ENCODE measurements at regions not wholly inside any gene's neighbourhood (a gene's known extent, or its start where the extent isn't known, plus 50 kb on each side); places are given as distances from the start of the nearest gene placed in this dataset.

DNA sequence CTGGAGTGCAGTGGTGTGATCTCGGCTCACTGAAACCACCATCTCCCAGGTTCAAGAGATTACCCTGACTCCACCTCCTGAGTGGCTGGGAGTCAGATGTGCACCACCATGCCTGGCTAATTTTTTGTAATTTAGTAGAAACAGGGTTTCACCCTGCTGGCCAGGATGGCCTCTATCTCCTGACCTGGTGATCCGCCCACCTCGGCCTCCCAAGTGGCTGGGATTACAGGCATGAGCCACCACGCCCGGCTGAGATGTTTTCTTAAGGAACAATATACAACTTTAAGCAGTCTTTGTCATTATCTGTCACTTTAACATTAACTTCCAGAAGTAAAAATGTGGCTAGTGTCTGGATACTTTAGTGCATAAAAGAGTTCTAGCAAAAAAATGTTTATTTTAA is 272.6 kb upstream of the FAT3 start:
- no peak for DNase-seq
- Histone ChIP-seq H3K4me2 (no peak overlapping the region), H3K9me3 (no peaks in the 10 kb centered on the region), H3K9me2 (no peaks in the 10 kb centered on the region), H3K79me2 (ENCODE audit: insufficient read depth) (no peaks in the 10 kb centered on the region), H3F3A (replicated peaks; ENCODE audit: insufficient read depth) (no peaks in the 10 kb centered on the region), H3K27ac (ENCODE audit: low read depth in 2 of 2, low read length in 1 of 2) (no peak overlapping the region), H3K4me3 (ENCODE audit: low read depth in 2 of 2, low read length in 1 of 2) (no peak overlapping the region), H3K9ac (no peak overlapping the region), H4K20me1 (ENCODE audit: insufficient read depth) (no peaks in the 10 kb centered on the region), H3K27me3 (ENCODE audit: insufficient read depth) (no peaks in the 10 kb centered on the region), H2AFZ (ENCODE audit: low read depth) (no peak overlapping the region), H3K4me1 (ENCODE audit: control insufficient read depth in 1 of 2, insufficient read depth in 2 of 2, low read depth in 1 of 2, low read length in 1 of 2) (peaks cover 10% of the 10 kb centered on the region in 2 experiments; a peak in 3 of 4 replicates), H3K36me3 (replicated peaks in 1 of 2; ENCODE audit: control insufficient read depth in 1 of 2, insufficient read depth in 2 of 2, low read length in 1 of 2) (no peaks in the 10 kb centered on the region)
- 87% methylated on average over 5 of the region's 5 CpGs for WGBS (ENCODE audit: low lambda C conversion rate)
- POLR2A ChIA-PET: no interaction called here
- TF ChIP-seq ELF1 (IDR thresholded peaks at IDR 0.05) (no peak), JUND (IDR thresholded peaks at IDR 0.05) (no peak), NFIC (IDR thresholded peaks at IDR 0.05; ENCODE audit: borderline replicate concordance) (no peak), NRF1 (IDR thresholded peaks at IDR 0.05; ENCODE audit: low read depth, low read length) (no peak)
- TF ChIP-seq, protein P1, sequence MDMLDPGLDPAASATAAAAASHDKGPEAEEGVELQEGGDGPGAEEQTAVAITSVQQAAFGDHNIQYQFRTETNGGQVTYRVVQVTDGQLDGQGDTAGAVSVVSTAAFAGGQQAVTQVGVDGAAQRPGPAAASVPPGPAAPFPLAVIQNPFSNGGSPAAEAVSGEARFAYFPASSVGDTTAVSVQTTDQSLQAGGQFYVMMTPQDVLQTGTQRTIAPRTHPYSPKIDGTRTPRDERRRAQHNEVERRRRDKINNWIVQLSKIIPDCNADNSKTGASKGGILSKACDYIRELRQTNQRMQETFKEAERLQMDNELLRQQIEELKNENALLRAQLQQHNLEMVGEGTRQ (IDR thresholded peaks at IDR 0.05; ENCODE audit: borderline replicate concordance, low read depth, low read length): no peak
- CTCF ChIA-PET: no interaction called here

DNA sequence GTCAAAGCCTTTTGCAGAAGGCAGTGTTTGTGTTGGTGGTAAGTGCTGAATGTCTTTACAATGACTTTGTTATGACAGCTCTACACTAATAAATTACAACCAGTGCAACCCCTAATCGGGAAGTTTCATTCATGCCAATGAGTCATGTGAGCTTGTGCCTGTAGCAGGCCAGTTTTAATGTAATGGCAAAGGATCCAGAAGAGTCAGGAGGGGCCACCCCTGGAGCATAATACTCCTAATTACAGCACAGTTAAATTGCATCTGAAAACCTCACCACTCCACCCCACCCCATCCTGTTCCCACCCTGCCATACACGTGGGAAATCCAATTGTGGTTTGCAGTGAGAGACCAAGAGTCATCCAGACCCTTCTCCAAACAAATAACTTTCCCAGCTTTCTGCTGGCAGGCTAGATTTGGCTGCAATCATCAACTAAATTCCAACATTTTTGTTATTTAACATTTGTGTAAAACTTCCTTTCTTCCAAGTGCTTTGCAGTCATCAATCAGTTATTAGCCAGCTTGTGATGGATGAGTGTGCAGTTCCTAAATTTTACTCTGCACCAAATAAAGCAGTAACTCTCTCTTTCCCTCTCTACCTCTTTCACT is 277.3 kb upstream of the FAT3 start:
- 5% methylated on average over 2 of the region's 2 CpGs for WGBS (ENCODE audit: low lambda C conversion rate)
- POLR2A ChIA-PET: interaction anchor here (1.4 kb wide), 1 partner anchor 15 kb away, joined by 3 read pairs; no protein-coding TSS in a partner anchor
- Histone ChIP-seq H3K4me2 (peak overlapping the region; percentile 23; the same call in 1 of the 2 replicates), H3K27me3 (ENCODE audit: insufficient read depth) (no peaks in the 10 kb centered on the region), H3K79me2 (ENCODE audit: insufficient read depth) (no peaks in the 10 kb centered on the region), H3K9ac (no peak overlapping the region; the same call in 1 of the 2 replicates), H3K9me2 (no peaks in the 10 kb centered on the region), H3K4me1 (ENCODE audit: control insufficient read depth in 1 of 2, insufficient read depth in 2 of 2, low read depth in 1 of 2, low read length in 1 of 2) (peaks cover 20% of the 10 kb centered on the region in 2 experiments; a peak in 3 of 4 replicates), H3K9me3 (no peaks in the 10 kb centered on the region), H3K4me3 (ENCODE audit: low read depth in 2 of 2, low read length in 1 of 2) (no peak overlapping the region), H2AFZ (ENCODE audit: low read depth) (peak overlapping the region; percentile 35; the same call in 1 of the 2 replicates), H3F3A (replicated peaks; ENCODE audit: insufficient read depth) (no peaks in the 10 kb centered on the region), H3K27ac (ENCODE audit: low read depth in 2 of 2, low read length in 1 of 2) (peak overlapping the region in 1 of 2 experiments; percentile 61; a peak in 2 of 4 replicates), H3K36me3 (replicated peaks in 1 of 2; ENCODE audit: control insufficient read depth in 1 of 2, insufficient read depth in 2 of 2, low read length in 1 of 2) (no peaks in the 10 kb centered on the region), H4K20me1 (ENCODE audit: insufficient read depth) (no peaks in the 10 kb centered on the region)
- CTCF ChIA-PET: interaction anchor here (1.4 to 1.8 kb wide), 2 partner anchors 20 to 21 kb away, joined by 3 to 4 read pairs; no protein-coding TSS in a partner anchor
- DNase-seq: no peak
- TF ChIP-seq, protein P2, sequence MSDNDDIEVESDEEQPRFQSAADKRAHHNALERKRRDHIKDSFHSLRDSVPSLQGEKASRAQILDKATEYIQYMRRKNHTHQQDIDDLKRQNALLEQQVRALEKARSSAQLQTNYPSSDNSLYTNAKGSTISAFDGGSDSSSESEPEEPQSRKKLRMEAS (IDR thresholded peaks at IDR 0.05; ENCODE audit: low read depth): no peak
- TF ChIP-seq NFIC (IDR thresholded peaks at IDR 0.05; ENCODE audit: borderline replicate concordance) (peak; percentile 18; the same call in 1 of the 2 replicates), GATA2 (CRISPR knock-in tag; IDR thresholded peaks at IDR 0.05) (no peak), ELF1 (IDR thresholded peaks at IDR 0.05) (no peak), EP300 (IDR thresholded peaks at IDR 0.05; ENCODE audit: borderline replicate concordance in 1 of 2, low read depth in 1 of 2, low read length in 1 of 2) (peak in 1 of 2 experiments; percentile 38; a peak in 1 of 4 replicates), EZH2phosphoT487 (IDR thresholded peaks at IDR 0.05; ENCODE audit: borderline replicate concordance, low read depth) (no peak), SIN3A (IDR thresholded peaks at IDR 0.05; ENCODE audit: borderline replicate concordance, low read depth, low read length) (no peak), JUND (IDR thresholded peaks at IDR 0.05) (0 out of 2 replicates have a peak, but pooled peaks have one; percentile 21), TCF12 (IDR thresholded peaks at IDR 0.05) (peak; percentile 30; the same call in 1 of the 2 replicates), FOSL2 (IDR thresholded peaks at IDR 0.05; ENCODE audit: borderline replicate concordance, low read depth) (0 out of 2 replicates have a peak, but pooled peaks have one; percentile 49), MEF2A (IDR thresholded peaks at IDR 0.05; ENCODE audit: borderline replicate concordance, low read depth) (no peak), YY1 (IDR thresholded peaks at IDR 0.05; ENCODE audit: low read depth) (no peak), RAD21 (IDR thresholded peaks at IDR 0.05; ENCODE audit: low read length) (no peak), TEAD4 (IDR thresholded peaks at IDR 0.05; ENCODE audit: borderline replicate concordance, insufficient read depth) (no peak), RFX5 (IDR thresholded peaks at IDR 0.05; ENCODE audit: low read length) (no peak), TAF1 (IDR thresholded peaks at IDR 0.05; ENCODE audit: borderline replicate concordance, low read depth, low read length) (no peak)
- TF ChIP-seq, protein P3, sequence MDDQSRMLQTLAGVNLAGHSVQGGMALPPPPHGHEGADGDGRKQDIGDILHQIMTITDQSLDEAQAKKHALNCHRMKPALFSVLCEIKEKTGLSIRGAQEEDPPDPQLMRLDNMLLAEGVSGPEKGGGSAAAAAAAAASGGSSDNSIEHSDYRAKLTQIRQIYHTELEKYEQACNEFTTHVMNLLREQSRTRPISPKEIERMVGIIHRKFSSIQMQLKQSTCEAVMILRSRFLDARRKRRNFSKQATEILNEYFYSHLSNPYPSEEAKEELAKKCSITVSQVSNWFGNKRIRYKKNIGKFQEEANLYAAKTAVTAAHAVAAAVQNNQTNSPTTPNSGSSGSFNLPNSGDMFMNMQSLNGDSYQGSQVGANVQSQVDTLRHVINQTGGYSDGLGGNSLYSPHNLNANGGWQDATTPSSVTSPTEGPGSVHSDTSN (IDR thresholded peaks at IDR 0.05): peak; percentile 57; the same call in 1 of the 2 replicates
- TF ChIP-seq, protein P1 (IDR thresholded peaks at IDR 0.05; ENCODE audit: borderline replicate concordance, low read depth, low read length): no peak

All from SK-N-SH (cell line).